H1 (cell line): ENCODE measurements at regions not wholly inside any gene's neighbourhood (a gene's known extent, or its start where the extent isn't known, plus 50 kb on each side); places are given as distances from the start of the nearest gene placed in this dataset.

Experiments used
- GTF2F1 ChIP-seq: IDR thresholded peaks from 2 replicates; pipeline ENCODE4 v1.6.1; 2012; ENCODE audit warnings: low read depth, low read length, improper control_type of control experiment, borderline replicate concordance
- RAD21 ChIP-seq, 2 experiments: IDR thresholded peaks in 1 of 2; conservative IDR thresholded peaks in 1 of 2; 2 replicates each; pipeline ENCODE4 v1.6.1; 2011; ENCODE audit warnings: low read depth in 2 of 2, low read length in 2 of 2, improper control_type of control experiment in 1 of 2, inconsistent platforms in 1 of 2, mild to moderate bottlenecking in 1 of 2, moderate library complexity in 1 of 2
- TBP ChIP-seq: IDR thresholded peaks from 2 replicates; pipeline ENCODE4 v1.6.1; 2011; ENCODE audit warnings: low read depth, low read length, improper control_type of control experiment

GRCh38 chr1:75062111-75062510, 72.1 kb upstream of the LHX8 start (continued):
- TF ChIP-seq TBP = no peak
- no peak for TF ChIP-seq GTF2F1
- TF ChIP-seq RAD21 (IDR thresholded peaks at IDR 0.05 in 1 of 2, conservative IDR thresholded peaks at IDR 0.05 in 1 of 2; ENCODE audit: low read depth in 2 of 2, low read length in 2 of 2) = no peak
